Esophagus muscularis mucosa (tissue), 4 donors: ENCODE measurements at regions not wholly inside any gene's neighbourhood (a gene's known extent, or its start where the extent isn't known, plus 50 kb on each side); places are given as distances from the start of the nearest gene placed in this dataset.

Experiments
- DNase-seq: peaks from one replicate; pipeline ENCODE4 v3.0.0-alpha.2; 2017; ENCODE audit errors: extremely low spot score
- H3K27ac ChIP-seq, 4 donors: fragments of 200-600 bp; sonication (generic); replicated peaks in 1 of 4; 1 replicate in 3 of 4; 2 replicates in 1 of 4; pipeline ENCODE4 v1.5.1; 2016 to 2019; ENCODE audit warnings: mild to moderate bottlenecking in 1 of 4
- H3K27me3 ChIP-seq, 4 donors: fragments of 200-600 bp; sonication (generic); one replicate each; pipeline versions ENCODE4 v1.5.1 to v1.6.0; 2016 to 2019
- H3K36me3 ChIP-seq, 4 donors: fragments of 200-600 bp; sonication (generic); one replicate each; pipeline ENCODE4 v1.5.1; 2016 to 2019
- H3K4me1 ChIP-seq, 4 donors: fragments of 200-600 bp; sonication (generic); one replicate each; pipeline ENCODE4 v1.5.1; 2016 to 2019
- H3K4me3 ChIP-seq, 4 donors: fragments of 200-600 bp; sonication (generic); 1 replicate in 2 of 4; 2 replicates in 2 of 4; pipeline ENCODE4 v1.5.1; 2016 to 2019; ENCODE audit warnings: mild to moderate bottlenecking in 4 of 4, moderate library complexity in 1 of 4
- H3K9me3 ChIP-seq, 4 donors: fragments of 200-600 bp; sonication (generic); 1 replicate in 3 of 4; 2 replicates in 1 of 4; pipeline ENCODE4 v1.5.1; 2016 to 2019
- EP300 ChIP-seq: sonication (generic); formaldehyde crosslinking; IDR thresholded peaks from one replicate; pipeline ENCODE4 v1.6.1; 2017; ENCODE audit warnings: antibody characterized with exemption
- POLR2A ChIP-seq: fragments of 450-650 bp; IDR thresholded peaks from one replicate; pipeline ENCODE4 v1.6.1; 2017; ENCODE audit warnings: antibody characterized with exemption, moderate library complexity, mild to moderate bottlenecking, low read depth
- POLR2AphosphoS5 ChIP-seq, 2 donors: sonication (generic); formaldehyde crosslinking; IDR thresholded peaks; one replicate each; pipeline ENCODE4 v1.6.1; 2017; ENCODE audit warnings: antibody characterized with exemption in 2 of 2
- WGBS: methylation state at CpG from one replicate; pipeline ENCODE4 v1.1.5; 2018; 5-methylcytosine and 5-hydroxymethylcytosine counted together
- intact Hi-C: fragments of 100-400 bp; cut with DNase I; formaldehyde crosslinking; loops from one replicate; pipeline ENCODE4 v1.15.1; 2023
- TF ChIP-seq, protein P1 (sequence below), 3 experiments: fragments of 200-600 bp in 2 of 3; fragments of 450-650 bp in 1 of 3; sonication (generic) in 2 of 3; IDR thresholded peaks; one replicate each; pipeline ENCODE4 v1.5.1; 2017 to 2019; ENCODE audit warnings: antibody characterized with exemption in 3 of 3, mild to moderate bottlenecking in 2 of 3, moderate library complexity in 1 of 3

DNA sequence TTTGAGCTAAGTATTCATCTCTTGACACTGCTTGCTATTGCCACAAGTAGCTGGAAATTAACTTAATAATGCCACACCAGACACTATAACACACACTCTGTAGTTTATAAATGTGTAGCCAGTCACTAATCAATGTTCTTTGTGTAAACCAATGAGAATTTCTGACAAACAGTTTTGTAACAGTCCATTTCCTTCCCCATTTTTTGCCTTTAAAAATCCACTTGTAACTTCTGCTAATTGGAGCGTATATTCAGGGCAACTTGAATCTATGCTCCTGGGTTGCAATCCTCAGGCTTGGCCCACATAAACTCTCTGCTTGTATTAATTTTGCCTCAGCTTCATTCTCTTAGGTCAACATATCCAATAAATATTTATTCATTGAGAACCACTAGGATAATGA lies 125.0 kb upstream of the DHRS4 start:
- Histone ChIP-seq H3K27me3 (no peaks in the 10 kb centered on the region), H3K9me3 (no peaks in the 10 kb centered on the region), H3K4me3 (no peak overlapping the region), H3K36me3 (no peaks in the 10 kb centered on the region), H3K4me1 (peaks cover 0 to 17% (median 10%) of the 10 kb centered on the region in 4 donors), H3K27ac (no peak overlapping the region)
- WGBS, result 50% methylated on average over 1 of the region's 1 CpG
- intact Hi-C loops, result no loop called here
- no peak for TF ChIP-seq POLR2AphosphoS5 (IDR thresholded peaks at IDR 0.05)
- TF ChIP-seq POLR2A, result no peak
- TF ChIP-seq, protein P1, sequence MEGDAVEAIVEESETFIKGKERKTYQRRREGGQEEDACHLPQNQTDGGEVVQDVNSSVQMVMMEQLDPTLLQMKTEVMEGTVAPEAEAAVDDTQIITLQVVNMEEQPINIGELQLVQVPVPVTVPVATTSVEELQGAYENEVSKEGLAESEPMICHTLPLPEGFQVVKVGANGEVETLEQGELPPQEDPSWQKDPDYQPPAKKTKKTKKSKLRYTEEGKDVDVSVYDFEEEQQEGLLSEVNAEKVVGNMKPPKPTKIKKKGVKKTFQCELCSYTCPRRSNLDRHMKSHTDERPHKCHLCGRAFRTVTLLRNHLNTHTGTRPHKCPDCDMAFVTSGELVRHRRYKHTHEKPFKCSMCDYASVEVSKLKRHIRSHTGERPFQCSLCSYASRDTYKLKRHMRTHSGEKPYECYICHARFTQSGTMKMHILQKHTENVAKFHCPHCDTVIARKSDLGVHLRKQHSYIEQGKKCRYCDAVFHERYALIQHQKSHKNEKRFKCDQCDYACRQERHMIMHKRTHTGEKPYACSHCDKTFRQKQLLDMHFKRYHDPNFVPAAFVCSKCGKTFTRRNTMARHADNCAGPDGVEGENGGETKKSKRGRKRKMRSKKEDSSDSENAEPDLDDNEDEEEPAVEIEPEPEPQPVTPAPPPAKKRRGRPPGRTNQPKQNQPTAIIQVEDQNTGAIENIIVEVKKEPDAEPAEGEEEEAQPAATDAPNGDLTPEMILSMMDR (IDR thresholded peaks at IDR 0.05), result no peak
- TF ChIP-seq EP300, result no peak
- DNase-seq, result no peak

DNA sequence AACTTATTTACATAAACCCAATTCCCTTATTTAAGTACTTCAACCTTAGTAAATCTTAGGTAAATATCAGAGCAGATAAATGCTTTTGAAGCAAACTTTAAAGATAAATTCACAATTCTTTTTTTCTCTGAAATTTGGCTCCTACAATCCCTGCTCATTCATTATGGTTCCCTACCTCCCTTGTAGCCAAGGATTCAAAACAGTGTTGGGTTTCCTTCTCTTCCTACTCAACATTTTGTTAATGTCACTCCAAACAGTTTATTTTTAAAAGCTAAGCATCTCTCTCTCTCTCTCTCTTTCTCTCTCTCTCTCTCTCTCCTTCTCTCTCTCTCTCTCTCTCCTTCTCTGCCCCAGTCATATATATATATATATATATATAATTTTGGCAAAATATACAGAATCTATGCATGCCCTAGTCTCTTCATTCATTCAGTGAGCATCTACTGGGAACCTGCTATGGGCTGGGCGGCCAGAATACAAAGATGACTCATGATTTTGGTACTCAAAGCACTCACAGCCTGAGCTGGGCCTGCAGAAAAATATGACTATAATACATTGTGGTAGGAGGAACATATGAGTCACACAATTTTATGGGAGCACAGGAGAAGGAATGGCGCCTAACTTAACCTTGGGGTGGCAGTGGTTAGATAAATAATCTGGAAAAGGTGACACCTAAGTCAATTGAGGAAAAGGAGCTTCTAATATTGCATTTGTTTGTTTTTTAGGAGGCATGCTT lies 123.7 kb upstream of the DHRS4 start:
- Histone ChIP-seq H3K9me3 (no peaks in the 10 kb centered on the region), H3K4me1 (peaks cover 0 to 17% (median 10%) of the 10 kb centered on the region in 4 donors), H3K27me3 (no peaks in the 10 kb centered on the region), H3K27ac (peak overlapping the region in 1 of 4 donors; percentile 44), H3K36me3 (no peaks in the 10 kb centered on the region), H3K4me3 (no peak overlapping the region)
- TF ChIP-seq, protein P1 (IDR thresholded peaks at IDR 0.05), result no peak
- TF ChIP-seq POLR2AphosphoS5 (IDR thresholded peaks at IDR 0.05), result peak in 1 of 2 donors; percentile 53
- intact Hi-C loops, result no loop called here
- WGBS, result 17% methylated on average over 2 of the region's 2 CpGs
- no peak for DNase-seq

DNA sequence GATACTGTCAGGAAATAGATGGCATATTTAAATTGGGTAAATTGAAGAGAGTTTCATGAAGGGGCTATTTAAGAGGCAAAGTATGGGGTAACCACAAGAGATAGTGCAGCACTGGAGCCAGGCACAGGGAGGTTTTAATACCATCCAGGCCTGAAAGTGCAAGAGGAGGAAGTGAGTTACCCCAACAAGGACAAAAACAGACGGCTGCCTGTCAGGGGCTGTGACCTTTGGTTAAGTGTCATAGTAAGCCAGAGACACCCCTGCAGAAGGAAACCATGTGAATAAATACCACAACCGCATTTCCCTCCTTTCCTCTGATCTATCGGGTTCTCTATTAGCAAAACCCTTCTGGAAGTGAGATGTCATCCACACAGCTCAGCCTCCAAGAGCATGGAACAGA lies 122.0 kb upstream of the DHRS4 start:
- Histone ChIP-seq H3K4me1 (peaks cover 0 to 17% (median 10%) of the 10 kb centered on the region in 4 donors), H3K27me3 (no peaks in the 10 kb centered on the region), H3K9me3 (no peaks in the 10 kb centered on the region), H3K4me3 (no peak overlapping the region), H3K27ac (no peak overlapping the region), H3K36me3 (no peaks in the 10 kb centered on the region)
- no peak for TF ChIP-seq POLR2A
- no peak for TF ChIP-seq EP300
- no peak for TF ChIP-seq POLR2AphosphoS5 (IDR thresholded peaks at IDR 0.05)
- TF ChIP-seq, protein P1 (IDR thresholded peaks at IDR 0.05), result no peak
- 73% methylated on average over 3 of the region's 3 CpGs for WGBS
- DNase-seq, result peak; percentile 60
- intact Hi-C loops, result no loop called here

DNA sequence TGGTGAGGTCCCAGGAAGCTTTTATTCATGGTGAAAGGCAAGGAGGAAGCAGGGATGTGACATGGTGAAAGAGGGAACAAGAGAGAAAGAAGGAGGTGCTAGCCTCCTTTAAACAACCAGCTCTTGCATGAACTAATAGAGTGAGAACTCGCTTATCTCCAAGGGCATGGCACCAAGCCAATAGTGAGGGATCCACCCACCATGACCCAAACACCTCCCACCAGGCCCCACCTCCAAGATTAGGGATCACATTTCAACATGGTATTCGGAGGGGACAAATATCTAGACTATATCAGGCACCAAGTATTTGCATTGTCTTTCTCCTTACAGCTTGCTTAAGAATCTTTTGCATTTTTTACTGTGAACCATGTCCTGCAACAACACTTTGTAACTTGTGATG lies 91.9 kb upstream of the DHRS4 start:
- 38% methylated on average over 2 of the region's 2 CpGs for WGBS
- no peaks in the 10 kb centered on the region for H3K27me3 ChIP-seq
- peaks cover 0 to 4% (median 0%) of the 10 kb centered on the region in 4 donors for H3K4me1 ChIP-seq
- H3K36me3 ChIP-seq, result no peaks in the 10 kb centered on the region
- H3K4me3 ChIP-seq, result no peak overlapping the region
- intact Hi-C loops, result no loop called here
- H3K27ac ChIP-seq, result no peak overlapping the region
- no peaks in the 10 kb centered on the region for H3K9me3 ChIP-seq
- TF ChIP-seq EP300 (no peak), POLR2A (no peak), POLR2AphosphoS5 (IDR thresholded peaks at IDR 0.05) (no peak)
- TF ChIP-seq, protein P1 (IDR thresholded peaks at IDR 0.05), result no peak
- no peak for DNase-seq

DNA sequence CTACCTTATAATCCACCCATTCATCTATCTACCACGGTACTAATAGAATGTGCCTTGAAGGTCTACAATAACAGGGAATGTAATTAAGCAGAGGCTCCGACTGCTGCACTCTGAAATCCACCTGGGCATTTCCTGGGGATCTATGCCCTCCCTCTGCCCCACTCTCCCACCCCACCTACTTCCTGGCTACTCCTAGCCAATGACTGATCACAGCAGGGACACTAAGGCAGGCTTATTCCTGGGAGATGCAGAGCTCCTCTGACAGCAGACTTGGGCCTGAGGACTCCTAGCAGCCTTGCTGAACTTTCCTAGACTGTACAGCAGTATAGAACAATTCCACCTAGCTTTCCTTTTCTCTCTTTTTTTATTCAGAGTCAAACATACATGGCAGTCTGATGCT lies 91.1 kb upstream of the DHRS4 start:
- TF ChIP-seq POLR2AphosphoS5 (IDR thresholded peaks at IDR 0.05), result no peak
- TF ChIP-seq, protein P1 (IDR thresholded peaks at IDR 0.05), result no peak
- TF ChIP-seq POLR2A, result no peak
- TF ChIP-seq EP300, result no peak
- 70% methylated on average over 2 of the region's 2 CpGs for WGBS
- DNase-seq, result no peak
- Histone ChIP-seq H3K4me1 (peaks cover 0 to 4% (median 0%) of the 10 kb centered on the region in 4 donors), H3K4me3 (no peak overlapping the region), H3K27me3 (no peaks in the 10 kb centered on the region), H3K27ac (no peak overlapping the region), H3K9me3 (no peaks in the 10 kb centered on the region), H3K36me3 (no peaks in the 10 kb centered on the region)
- intact Hi-C loops, result no loop called here
